ENCODE measurements at regions not wholly inside any gene's neighbourhood (a gene's known extent, or its start where the extent isn't known, plus 50 kb on each side); places are given as distances from the start of the nearest gene placed in this dataset.

- no peaks in the 10 kb centered on the region for H3K4me1 Mint-ChIP-seq (ENCODE audit: low read depth)
- intact Hi-C loops (cut with micrococcal nuclease): no loop called here
Observed at GRCh38 chr2:182565911-182566567, 139.2 kb upstream of the PDE1A start.

GRCh38 chr2:182573553-182573952 lies 142.5 kb upstream of the DNAJC10 start:
- H3K27ac Mint-ChIP-seq: no peak overlapping the region
- no peaks in the 10 kb centered on the region for H3K36me3 Mint-ChIP-seq (ENCODE audit: low read depth)
- no peaks in the 10 kb centered on the region for H3K27me3 Mint-ChIP-seq
- H3K9me3 Mint-ChIP-seq: peaks cover 8% of the 10 kb centered on the region
- H3K4me1 Mint-ChIP-seq (ENCODE audit: low read depth): no peaks in the 10 kb centered on the region
- H3K4me3 Mint-ChIP-seq: no peak overlapping the region
- intact Hi-C loops (cut with micrococcal nuclease): no loop called here

More at GRCh38 chr2:182565911-182566567, 139.2 kb upstream of the PDE1A start:
- no peak overlapping the region for H3K4me3 Mint-ChIP-seq
- no peaks in the 10 kb centered on the region for H3K27me3 Mint-ChIP-seq
- no peak overlapping the region for H3K27ac Mint-ChIP-seq
- peaks cover 9% of the 10 kb centered on the region for H3K9me3 Mint-ChIP-seq
- no peaks in the 10 kb centered on the region for H3K36me3 Mint-ChIP-seq (ENCODE audit: low read depth)

- Mint-ChIP-seq H3K4me3 (no peak overlapping the region), H3K27me3 (no peaks in the 10 kb centered on the region), H3K4me1 (ENCODE audit: low read depth) (no peaks in the 10 kb centered on the region), H3K9me3 (peaks cover 8% of the 10 kb centered on the region), H3K27ac (no peak overlapping the region), H3K36me3 (ENCODE audit: low read depth) (no peaks in the 10 kb centered on the region)
- intact Hi-C loops (cut with micrococcal nuclease): no loop called here
Observed at GRCh38 chr2:182577816-182578215, 138.2 kb upstream of the DNAJC10 start.

GRCh38 chr2:182581196-182581935 lies 134.7 kb upstream of the DNAJC10 start:
- peaks cover 8% of the 10 kb centered on the region for H3K9me3 Mint-ChIP-seq
- no peaks in the 10 kb centered on the region for H3K36me3 Mint-ChIP-seq (ENCODE audit: low read depth)
- no peaks in the 10 kb centered on the region for H3K4me1 Mint-ChIP-seq (ENCODE audit: low read depth)
- no peaks in the 10 kb centered on the region for H3K27me3 Mint-ChIP-seq
- H3K27ac Mint-ChIP-seq: no peak overlapping the region
- intact Hi-C loops (cut with micrococcal nuclease): no loop called here
- no peak overlapping the region for H3K4me3 Mint-ChIP-seq

DNA sequence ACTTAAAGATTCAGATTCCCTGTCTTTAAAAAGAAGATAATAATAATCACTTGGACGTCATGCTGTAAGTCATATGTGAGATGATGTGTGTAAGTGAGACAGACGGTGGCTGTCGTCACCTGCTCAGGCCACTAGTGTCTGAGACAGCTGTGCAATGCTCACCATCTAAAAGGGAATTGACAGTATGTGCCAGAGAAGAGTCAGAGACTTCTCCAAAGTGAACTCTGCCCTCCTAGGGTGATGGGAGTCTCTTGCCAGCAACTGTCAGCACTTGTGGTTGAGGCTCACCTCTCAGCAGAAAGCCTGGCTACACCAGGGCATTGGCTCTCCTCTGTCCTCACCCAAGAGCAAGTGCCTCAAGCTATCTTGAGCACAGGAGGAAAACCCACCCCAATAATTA lies 131.6 kb upstream of the DNAJC10 start:
- H3K4me1 Mint-ChIP-seq (ENCODE audit: low read depth): no peaks in the 10 kb centered on the region
- H3K4me3 Mint-ChIP-seq: no peak overlapping the region
- H3K27ac Mint-ChIP-seq: no peak overlapping the region
- H3K27me3 Mint-ChIP-seq: no peaks in the 10 kb centered on the region
- H3K36me3 Mint-ChIP-seq (ENCODE audit: low read depth): no peaks in the 10 kb centered on the region
- H3K9me3 Mint-ChIP-seq: no peaks in the 10 kb centered on the region
- intact Hi-C loops (cut with micrococcal nuclease): no loop called here

- H3K4me1 Mint-ChIP-seq (ENCODE audit: low read depth): no peaks in the 10 kb centered on the region
- H3K4me3 Mint-ChIP-seq: no peak overlapping the region
- no peaks in the 10 kb centered on the region for H3K27me3 Mint-ChIP-seq
- no peaks in the 10 kb centered on the region for H3K36me3 Mint-ChIP-seq (ENCODE audit: low read depth)
- intact Hi-C loops (cut with micrococcal nuclease): no loop called here
- H3K27ac Mint-ChIP-seq: no peak overlapping the region
- H3K9me3 Mint-ChIP-seq: no peaks in the 10 kb centered on the region
Observed at GRCh38 chr2:182585001-182585400, 131.1 kb upstream of the DNAJC10 start.

- no peak overlapping the region for H3K4me3 Mint-ChIP-seq
- H3K9me3 Mint-ChIP-seq: no peaks in the 10 kb centered on the region
- intact Hi-C loops (cut with micrococcal nuclease): no loop called here
- H3K36me3 Mint-ChIP-seq (ENCODE audit: low read depth): no peaks in the 10 kb centered on the region
- H3K27me3 Mint-ChIP-seq: no peaks in the 10 kb centered on the region
- H3K4me1 Mint-ChIP-seq (ENCODE audit: low read depth): no peaks in the 10 kb centered on the region
- H3K27ac Mint-ChIP-seq: no peak overlapping the region
Observed at GRCh38 chr2:182585430-182585829, 130.6 kb upstream of the DNAJC10 start.

GRCh38 chr2:182586426-182586825 lies 129.6 kb upstream of the DNAJC10 start:
- no peak overlapping the region for H3K4me3 Mint-ChIP-seq
- no peaks in the 10 kb centered on the region for H3K4me1 Mint-ChIP-seq (ENCODE audit: low read depth)
- H3K27ac Mint-ChIP-seq: no peak overlapping the region
- H3K36me3 Mint-ChIP-seq (ENCODE audit: low read depth): no peaks in the 10 kb centered on the region
- intact Hi-C loops (cut with micrococcal nuclease): no loop called here
- H3K27me3 Mint-ChIP-seq: no peaks in the 10 kb centered on the region
- no peaks in the 10 kb centered on the region for H3K9me3 Mint-ChIP-seq

- intact Hi-C loops (cut with micrococcal nuclease): no loop called here
- Mint-ChIP-seq H3K9me3 (no peaks in the 10 kb centered on the region), H3K27ac (no peak overlapping the region), H3K36me3 (ENCODE audit: low read depth) (no peaks in the 10 kb centered on the region), H3K4me3 (no peak overlapping the region), H3K27me3 (no peaks in the 10 kb centered on the region), H3K4me1 (ENCODE audit: low read depth) (no peaks in the 10 kb centered on the region)
Observed at GRCh38 chr2:182587831-182588230, 128.2 kb upstream of the DNAJC10 start.

- Mint-ChIP-seq H3K4me3 (no peak overlapping the region), H3K36me3 (ENCODE audit: low read depth) (no peaks in the 10 kb centered on the region), H3K27me3 (no peaks in the 10 kb centered on the region), H3K27ac (no peak overlapping the region), H3K9me3 (no peaks in the 10 kb centered on the region), H3K4me1 (ENCODE audit: low read depth) (no peaks in the 10 kb centered on the region)
- intact Hi-C loops (cut with micrococcal nuclease): no loop called here
Observed at GRCh38 chr2:182589121-182589520, 126.9 kb upstream of the DNAJC10 start.

GRCh38 chr2:182591774-182592173 lies 124.3 kb upstream of the DNAJC10 start:
- Mint-ChIP-seq H3K4me3 (no peak overlapping the region), H3K27me3 (no peaks in the 10 kb centered on the region), H3K4me1 (ENCODE audit: low read depth) (no peaks in the 10 kb centered on the region), H3K27ac (no peak overlapping the region), H3K36me3 (ENCODE audit: low read depth) (no peaks in the 10 kb centered on the region), H3K9me3 (no peaks in the 10 kb centered on the region)
- intact Hi-C loops (cut with micrococcal nuclease): no loop called here

DNA sequence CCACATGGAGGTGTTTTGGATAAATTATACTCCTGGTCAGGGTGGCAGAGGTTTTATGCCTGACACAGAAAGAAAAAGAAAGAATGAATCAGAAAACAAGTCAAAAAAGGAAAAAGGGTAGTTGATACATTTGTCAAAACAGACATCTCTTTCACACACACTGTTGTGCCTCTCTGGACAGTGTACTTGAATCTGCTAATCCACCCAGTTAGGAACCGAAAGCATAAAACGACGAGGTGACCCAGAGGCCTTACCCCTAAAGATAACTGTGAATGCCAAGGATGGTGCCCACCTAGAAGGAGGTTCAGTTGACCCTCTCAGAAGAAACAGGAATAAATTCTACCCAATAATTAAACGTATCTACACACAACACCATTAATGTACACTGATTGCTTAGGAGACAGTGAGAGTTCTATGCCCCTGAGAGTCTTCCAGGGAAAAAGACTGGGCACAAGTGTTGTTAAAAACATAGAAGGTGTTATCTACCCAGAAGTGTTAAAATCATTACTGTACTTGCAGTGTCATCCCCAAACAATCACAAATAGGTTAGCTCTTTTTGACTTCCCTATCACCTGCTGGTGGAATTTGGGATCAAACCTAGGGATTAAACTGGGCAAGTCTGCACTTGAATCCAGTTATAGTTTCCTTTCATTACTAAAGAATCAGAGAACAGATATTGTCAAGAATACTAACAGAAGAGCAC lies 123.2 kb upstream of the DNAJC10 start:
- H3K4me1 Mint-ChIP-seq (ENCODE audit: low read depth): no peaks in the 10 kb centered on the region
- no peaks in the 10 kb centered on the region for H3K36me3 Mint-ChIP-seq (ENCODE audit: low read depth)
- H3K27me3 Mint-ChIP-seq: peaks cover 2% of the 10 kb centered on the region
- H3K27ac Mint-ChIP-seq: no peak overlapping the region
- intact Hi-C loops (cut with micrococcal nuclease): no loop called here
- no peak overlapping the region for H3K4me3 Mint-ChIP-seq
- H3K9me3 Mint-ChIP-seq: no peaks in the 10 kb centered on the region

- no peaks in the 10 kb centered on the region for H3K9me3 Mint-ChIP-seq
- H3K27ac Mint-ChIP-seq: no peak overlapping the region
- H3K36me3 Mint-ChIP-seq (ENCODE audit: low read depth): no peaks in the 10 kb centered on the region
- no peaks in the 10 kb centered on the region for H3K4me1 Mint-ChIP-seq (ENCODE audit: low read depth)
- peaks cover 2% of the 10 kb centered on the region for H3K27me3 Mint-ChIP-seq
- intact Hi-C loops (cut with micrococcal nuclease): no loop called here
- no peak overlapping the region for H3K4me3 Mint-ChIP-seq
Observed at GRCh38 chr2:182593394-182593975, 122.6 kb upstream of the DNAJC10 start.

- no peaks in the 10 kb centered on the region for H3K4me1 Mint-ChIP-seq (ENCODE audit: low read depth)
- no peak overlapping the region for H3K27ac Mint-ChIP-seq
- peaks cover 2% of the 10 kb centered on the region for H3K27me3 Mint-ChIP-seq
- no peaks in the 10 kb centered on the region for H3K9me3 Mint-ChIP-seq
- H3K4me3 Mint-ChIP-seq: no peak overlapping the region
- H3K36me3 Mint-ChIP-seq (ENCODE audit: low read depth): no peaks in the 10 kb centered on the region
- intact Hi-C loops (cut with micrococcal nuclease): no loop called here
Observed at GRCh38 chr2:182594286-182594685, 121.8 kb upstream of the DNAJC10 start.

Data from dendritic cell treated with granulocyte-macrophage colony-stimulating factor and Interleukin-4, amounts not matched to agents 40 ng/mL and 50 ng/mL, for 4 days (primary cell).